GM10266 (cell line): ENCODE measurements at regions not wholly inside any gene's neighbourhood (a gene's known extent, or its start where the extent isn't known, plus 50 kb on each side); places are given as distances from the start of the nearest gene placed in this dataset.

Experiments used
- DNase-seq: peaks from one replicate; pipeline ENCODE4 v3.0.0; 2012; ENCODE audit errors: extremely low spot score
- TF ChIP-seq, protein P1 (sequence below): IDR thresholded peaks from 2 replicates; pipeline ENCODE4 v1.5.1; 2012; ENCODE audit warnings: mild to moderate bottlenecking, low read depth; ENCODE audit not compliant: control insufficient read depth, insufficient read depth; ENCODE audit errors: missing control alignments

GRCh38 chr7:153515359-153515758 is 536.8 kb upstream of the DPP6 start:
- TF ChIP-seq, protein P1, sequence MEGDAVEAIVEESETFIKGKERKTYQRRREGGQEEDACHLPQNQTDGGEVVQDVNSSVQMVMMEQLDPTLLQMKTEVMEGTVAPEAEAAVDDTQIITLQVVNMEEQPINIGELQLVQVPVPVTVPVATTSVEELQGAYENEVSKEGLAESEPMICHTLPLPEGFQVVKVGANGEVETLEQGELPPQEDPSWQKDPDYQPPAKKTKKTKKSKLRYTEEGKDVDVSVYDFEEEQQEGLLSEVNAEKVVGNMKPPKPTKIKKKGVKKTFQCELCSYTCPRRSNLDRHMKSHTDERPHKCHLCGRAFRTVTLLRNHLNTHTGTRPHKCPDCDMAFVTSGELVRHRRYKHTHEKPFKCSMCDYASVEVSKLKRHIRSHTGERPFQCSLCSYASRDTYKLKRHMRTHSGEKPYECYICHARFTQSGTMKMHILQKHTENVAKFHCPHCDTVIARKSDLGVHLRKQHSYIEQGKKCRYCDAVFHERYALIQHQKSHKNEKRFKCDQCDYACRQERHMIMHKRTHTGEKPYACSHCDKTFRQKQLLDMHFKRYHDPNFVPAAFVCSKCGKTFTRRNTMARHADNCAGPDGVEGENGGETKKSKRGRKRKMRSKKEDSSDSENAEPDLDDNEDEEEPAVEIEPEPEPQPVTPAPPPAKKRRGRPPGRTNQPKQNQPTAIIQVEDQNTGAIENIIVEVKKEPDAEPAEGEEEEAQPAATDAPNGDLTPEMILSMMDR: no peak
- no peak for DNase-seq

- no peak for DNase-seq
- TF ChIP-seq, protein P1: no peak
Measured at GRCh38 chr7:153518201-153518984, 533.8 kb upstream of the DPP6 start.

GRCh38 chr7:153521370-153521769 is 530.8 kb upstream of the DPP6 start:
- TF ChIP-seq, protein P1: no peak
- DNase-seq: no peak

DNA sequence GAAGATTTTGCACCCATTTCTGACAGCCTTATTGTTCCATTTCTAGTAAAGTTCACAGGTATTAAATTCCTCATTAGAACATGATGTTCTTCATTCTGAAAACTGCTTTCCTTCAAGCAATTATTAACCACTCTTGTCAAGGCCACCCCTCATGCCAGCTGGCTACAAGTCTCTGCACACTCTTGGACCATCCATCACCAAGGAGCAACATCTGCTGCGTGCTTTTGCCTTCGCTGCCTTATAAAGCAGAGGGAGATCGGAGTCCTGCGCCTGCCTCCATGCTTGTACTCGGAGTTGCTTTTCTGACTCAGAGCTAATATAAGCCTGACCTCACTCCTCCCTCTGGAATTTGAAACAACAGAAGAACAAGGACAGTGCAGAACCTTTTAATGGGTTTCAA is 529.9 kb upstream of the DPP6 start:
- TF ChIP-seq, protein P1: no peak
- DNase-seq: no peak

- TF ChIP-seq, protein P1: no peak
- DNase-seq: no peak
Measured at GRCh38 chr7:153523320-153524015, 528.7 kb upstream of the DPP6 start.

- no peak for DNase-seq
- TF ChIP-seq, protein P1: no peak
Measured at GRCh38 chr7:153524070-153524601, 528.1 kb upstream of the DPP6 start.

- TF ChIP-seq, protein P1: no peak
Measured at GRCh38 chr7:153529100-153529499, 523.1 kb upstream of the DPP6 start.

More at GRCh38 chr7:153529100-153529499, 523.1 kb upstream of the DPP6 start:
- DNase-seq: no peak
